K562 (cell line): ENCODE measurements at regions not wholly inside any gene's neighbourhood (a gene's known extent, or its start where the extent isn't known, plus 50 kb on each side); places are given as distances from the start of the nearest gene placed in this dataset.
"Not testable (repeated sequence)": the region's sequence is repeated elsewhere in the genome, so short reads cannot be mapped to it uniquely, and the experiment has no call there.

Source experiments
- FOSL1 ChIP-seq: fragments of 200-800 bp; sonication (Bioruptor generic); conservative IDR thresholded peaks from 2 replicates; pipeline ENCODE4 v1.6.1; 2016; ENCODE audit warnings: missing genetic modification characterization, missing compliant biosample characterization
- NFYB ChIP-seq: IDR thresholded peaks from 2 replicates; pipeline ENCODE4 v1.6.1; 2011; ENCODE audit warnings: mild to moderate bottlenecking, moderate library complexity; ENCODE audit not compliant: insufficient read length; ENCODE audit errors: extremely low read depth
- NR3C1 ChIP-seq: sonication (generic); formaldehyde crosslinking; IDR thresholded peaks from 2 replicates; pipeline ENCODE4 v1.8.1; 2022; ENCODE audit warnings: missing genetic modification reagents
- NUFIP1 ChIP-seq: fragments of 450-650 bp; IDR thresholded peaks from 2 replicates; pipeline ENCODE4 v1.6.1; 2018; ENCODE audit not compliant: partially characterized antibody
- REST ChIP-seq, 2 experiments: fragments of 450-650 bp; formaldehyde crosslinking in 1 of 2; IDR thresholded peaks; 2 replicates each; pipeline versions ENCODE4 v1.4.0 to v1.6.1; 2014 to 2020; ENCODE audit warnings: mild to moderate bottlenecking in 2 of 2, borderline replicate concordance in 1 of 2, low read depth in 1 of 2
- RUNX1 ChIP-seq: sonication (generic); IDR thresholded peaks from 2 replicates; pipeline ENCODE4 v1.6.1; 2016; ENCODE audit warnings: antibody characterized with exemption, low read depth
- U2AF2 ChIP-seq: fragments of 200-400 bp; formaldehyde crosslinking; optimal IDR thresholded peaks from 2 replicates; pipeline ENCODE3; 2017; ENCODE audit warnings: low read depth, mild to moderate bottlenecking, low read length
- YY1 ChIP-seq, 3 experiments: IDR thresholded peaks; 2 replicates each; pipeline ENCODE4 v1.6.1; 2011; ENCODE audit warnings: low read length in 2 of 3, mild to moderate bottlenecking in 2 of 3, moderate library complexity in 2 of 3, borderline replicate concordance in 1 of 3, control low read depth in 1 of 3, low read depth in 1 of 3; ENCODE audit not compliant: insufficient read depth in 3 of 3, insufficient replicate concordance in 2 of 3, control insufficient read depth in 1 of 3, insufficient read length in 1 of 3; ENCODE audit errors: extremely low read depth in 1 of 3
- ZNF12 ChIP-seq: sonication (generic); formaldehyde crosslinking; IDR thresholded peaks from 2 replicates; pipeline ENCODE4 v1.4.0; 2020; ENCODE audit warnings: mild to moderate bottlenecking, missing genetic modification reagents
- ZNF785 ChIP-seq: fragments of 250-450 bp; sonication (Bioruptor Pico); IDR thresholded peaks from 2 replicates; pipeline ENCODE4 v1.4.0; 2020; ENCODE audit warnings: mild to moderate bottlenecking
- TF ChIP-seq, protein P1 (sequence below): sonication (generic); formaldehyde crosslinking; IDR thresholded peaks from 2 replicates; pipeline ENCODE4 v1.8.0; 2022; ENCODE audit warnings: mild to moderate bottlenecking, missing genetic modification reagents, borderline replicate concordance
- TF ChIP-seq, protein P2 (sequence below), 2 experiments: fragments of 450-650 bp in 1 of 2; sonication (generic) in 1 of 2; formaldehyde crosslinking in 1 of 2; IDR thresholded peaks; 2 replicates each; pipeline versions ENCODE4 v1.7.1 to v1.9.0; 2016 to 2022; ENCODE audit warnings: inconsistent platforms in 1 of 2, mild to moderate bottlenecking in 1 of 2, missing genetic modification reagents in 1 of 2

DNA sequence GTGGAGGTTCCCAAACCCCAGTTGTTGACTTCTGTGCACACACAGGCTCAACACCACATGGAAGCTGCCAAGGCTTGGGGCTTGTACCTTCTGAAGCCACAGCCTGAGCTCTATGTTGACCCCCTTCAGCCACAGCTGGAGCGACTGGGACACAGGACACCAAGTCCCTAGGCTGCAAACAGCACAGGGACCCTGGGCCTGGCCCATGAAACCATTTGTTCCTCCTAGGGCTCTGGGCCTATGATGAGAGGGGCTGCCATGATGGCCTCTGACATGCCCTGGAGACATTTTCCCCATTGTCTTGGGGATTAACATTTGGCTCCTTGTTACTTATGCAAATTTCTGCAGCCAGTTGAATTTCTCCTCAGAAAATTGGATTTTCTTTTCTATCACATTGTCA is 449.6 kb upstream of the ZEB2 start:
- not testable (repeated sequence) for TF ChIP-seq ZNF12 (CRISPR knock-in tag); NUFIP1; U2AF2; NR3C1 (CRISPR knock-in tag); YY1 (IDR thresholded peaks at IDR 0.05; ENCODE audit: borderline replicate concordance in 1 of 3, control insufficient read depth in 1 of 3, extremely low read depth in 1 of 3, insufficient read depth in 3 of 3, insufficient read length in 1 of 3, insufficient replicate concordance in 2 of 3, low read depth in 1 of 3, low read length in 2 of 3); ZNF785; REST (IDR thresholded peaks at IDR 0.05; ENCODE audit: borderline replicate concordance); REST (CRISPR knock-in tag; IDR thresholded peaks at IDR 0.05; ENCODE audit: low read depth); FOSL1; NFYB; RUNX1
- TF ChIP-seq, protein P1, sequence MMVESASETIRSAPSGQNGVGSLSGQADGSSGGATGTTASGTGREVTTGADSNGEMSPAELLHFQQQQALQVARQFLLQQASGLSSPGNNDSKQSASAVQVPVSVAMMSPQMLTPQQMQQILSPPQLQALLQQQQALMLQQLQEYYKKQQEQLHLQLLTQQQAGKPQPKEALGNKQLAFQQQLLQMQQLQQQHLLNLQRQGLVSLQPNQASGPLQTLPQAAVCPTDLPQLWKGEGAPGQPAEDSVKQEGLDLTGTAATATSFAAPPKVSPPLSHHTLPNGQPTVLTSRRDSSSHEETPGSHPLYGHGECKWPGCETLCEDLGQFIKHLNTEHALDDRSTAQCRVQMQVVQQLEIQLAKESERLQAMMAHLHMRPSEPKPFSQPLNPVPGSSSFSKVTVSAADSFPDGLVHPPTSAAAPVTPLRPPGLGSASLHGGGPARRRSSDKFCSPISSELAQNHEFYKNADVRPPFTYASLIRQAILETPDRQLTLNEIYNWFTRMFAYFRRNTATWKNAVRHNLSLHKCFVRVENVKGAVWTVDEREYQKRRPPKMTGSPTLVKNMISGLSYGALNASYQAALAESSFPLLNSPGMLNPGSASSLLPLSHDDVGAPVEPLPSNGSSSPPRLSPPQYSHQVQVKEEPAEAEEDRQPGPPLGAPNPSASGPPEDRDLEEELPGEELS (CRISPR knock-in tag), result not testable (repeated sequence)
- TF ChIP-seq, protein P2, sequence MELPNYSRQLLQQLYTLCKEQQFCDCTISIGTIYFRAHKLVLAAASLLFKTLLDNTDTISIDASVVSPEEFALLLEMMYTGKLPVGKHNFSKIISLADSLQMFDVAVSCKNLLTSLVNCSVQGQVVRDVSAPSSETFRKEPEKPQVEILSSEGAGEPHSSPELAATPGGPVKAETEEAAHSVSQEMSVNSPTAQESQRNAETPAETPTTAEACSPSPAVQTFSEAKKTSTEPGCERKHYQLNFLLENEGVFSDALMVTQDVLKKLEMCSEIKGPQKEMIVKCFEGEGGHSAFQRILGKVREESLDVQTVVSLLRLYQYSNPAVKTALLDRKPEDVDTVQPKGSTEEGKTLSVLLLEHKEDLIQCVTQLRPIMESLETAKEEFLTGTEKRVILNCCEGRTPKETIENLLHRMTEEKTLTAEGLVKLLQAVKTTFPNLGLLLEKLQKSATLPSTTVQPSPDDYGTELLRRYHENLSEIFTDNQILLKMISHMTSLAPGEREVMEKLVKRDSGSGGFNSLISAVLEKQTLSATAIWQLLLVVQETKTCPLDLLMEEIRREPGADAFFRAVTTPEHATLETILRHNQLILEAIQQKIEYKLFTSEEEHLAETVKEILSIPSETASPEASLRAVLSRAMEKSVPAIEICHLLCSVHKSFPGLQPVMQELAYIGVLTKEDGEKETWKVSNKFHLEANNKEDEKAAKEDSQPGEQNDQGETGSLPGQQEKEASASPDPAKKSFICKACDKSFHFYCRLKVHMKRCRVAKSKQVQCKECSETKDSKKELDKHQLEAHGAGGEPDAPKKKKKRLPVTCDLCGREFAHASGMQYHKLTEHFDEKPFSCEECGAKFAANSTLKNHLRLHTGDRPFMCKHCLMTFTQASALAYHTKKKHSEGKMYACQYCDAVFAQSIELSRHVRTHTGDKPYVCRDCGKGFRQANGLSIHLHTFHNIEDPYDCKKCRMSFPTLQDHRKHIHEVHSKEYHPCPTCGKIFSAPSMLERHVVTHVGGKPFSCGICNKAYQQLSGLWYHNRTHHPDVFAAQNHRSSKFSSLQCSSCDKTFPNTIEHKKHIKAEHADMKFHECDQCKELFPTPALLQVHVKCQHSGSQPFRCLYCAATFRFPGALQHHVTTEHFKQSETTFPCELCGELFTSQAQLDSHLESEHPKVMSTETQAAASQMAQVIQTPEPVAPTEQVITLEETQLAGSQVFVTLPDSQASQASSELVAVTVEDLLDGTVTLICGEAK (IDR thresholded peaks at IDR 0.05), result not testable (repeated sequence)
- TF ChIP-seq, protein P2 (CRISPR knock-in tag; IDR thresholded peaks at IDR 0.05), result not testable (repeated sequence)
